H7 (cell line): ENCODE measurements at regions not wholly inside any gene's neighbourhood (a gene's known extent, or its start where the extent isn't known, plus 50 kb on each side); places are given as distances from the start of the nearest gene placed in this dataset.

Experiments
- DNase-seq: peaks from one replicate; pipeline ENCODE4 v3.0.0; 2012
- H3K27me3 ChIP-seq: 2 replicates; pipeline ENCODE4 v1.6.0; 2011; ENCODE audit warnings: mild to moderate bottlenecking, low read length; ENCODE audit not compliant: control insufficient read depth, insufficient read depth
- H3K36me3 ChIP-seq: replicated peaks from 2 replicates; pipeline ENCODE4 v1.5.1; 2011; ENCODE audit warnings: low read length; ENCODE audit not compliant: control insufficient read depth, insufficient read depth
- H3K4me3 ChIP-seq: 2 replicates; pipeline ENCODE4 v1.5.1; 2011; ENCODE audit warnings: low read depth, mild to moderate bottlenecking, control low read depth, low read length, moderate library complexity; ENCODE audit not compliant: insufficient read depth

- no peaks in the 10 kb centered on the region for H3K27me3 ChIP-seq
- DNase-seq = no peak
- H3K36me3 ChIP-seq = no peaks in the 10 kb centered on the region
- H3K4me3 ChIP-seq = no peak overlapping the region
Measured at GRCh38 chr1:216926720-216927510, 203.7 kb upstream of the ESRRG start.

GRCh38 chr1:216925962-216926625, 202.9 kb upstream of the ESRRG start:
- DNase-seq = no peak
- H3K27me3 ChIP-seq = no peaks in the 10 kb centered on the region
- no peaks in the 10 kb centered on the region for H3K36me3 ChIP-seq
- H3K4me3 ChIP-seq = no peak overlapping the region

GRCh38 chr1:216924732-216925131, 201.5 kb upstream of the ESRRG start:
- Histone ChIP-seq H3K4me3 (no peak overlapping the region), H3K36me3 (no peaks in the 10 kb centered on the region), H3K27me3 (no peaks in the 10 kb centered on the region)
- no peak for DNase-seq

DNA sequence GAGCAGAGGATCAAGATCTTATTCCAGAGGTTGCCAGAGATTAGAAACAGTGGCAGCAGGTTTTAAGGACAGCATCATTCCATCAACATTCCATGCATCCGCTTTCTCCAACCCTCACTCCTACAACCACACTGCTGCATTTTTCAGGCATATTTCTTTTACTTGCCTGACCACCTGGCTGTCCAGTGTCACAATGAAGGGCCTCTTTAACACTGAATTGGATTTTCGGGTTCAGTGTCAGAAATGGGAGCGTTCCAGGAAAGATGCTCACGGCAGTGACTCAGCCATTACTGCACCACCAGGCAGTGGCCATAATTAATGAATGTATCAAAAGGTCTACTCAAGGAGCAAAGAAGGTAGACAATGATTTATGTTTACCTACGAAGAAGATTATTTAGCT, 200.4 kb upstream of the ESRRG start:
- no peak for DNase-seq
- Histone ChIP-seq H3K4me3 (no peak overlapping the region), H3K36me3 (no peaks in the 10 kb centered on the region), H3K27me3 (no peaks in the 10 kb centered on the region)

DNA sequence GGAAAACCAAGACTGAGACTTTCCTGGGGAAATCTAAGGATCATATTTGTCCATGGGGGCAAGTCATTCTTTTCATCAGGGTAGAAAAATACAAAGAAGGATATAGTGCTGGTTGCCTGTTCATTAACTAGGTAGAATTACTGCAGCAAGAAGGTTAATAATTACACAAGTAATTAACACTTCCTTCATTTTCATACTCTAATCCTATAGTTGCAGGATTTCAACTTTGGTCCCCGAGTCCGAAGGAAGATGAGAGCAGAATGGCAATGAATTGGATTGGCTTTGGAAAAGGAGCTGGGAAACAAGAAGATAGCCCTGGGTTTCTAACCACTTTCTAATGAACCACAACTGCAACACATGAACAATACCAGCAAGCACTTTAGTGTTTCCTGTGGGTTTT, 199.2 kb upstream of the ESRRG start:
- Histone ChIP-seq H3K36me3 (no peaks in the 10 kb centered on the region), H3K27me3 (no peaks in the 10 kb centered on the region), H3K4me3 (no peak overlapping the region)
- no peak for DNase-seq

DNA sequence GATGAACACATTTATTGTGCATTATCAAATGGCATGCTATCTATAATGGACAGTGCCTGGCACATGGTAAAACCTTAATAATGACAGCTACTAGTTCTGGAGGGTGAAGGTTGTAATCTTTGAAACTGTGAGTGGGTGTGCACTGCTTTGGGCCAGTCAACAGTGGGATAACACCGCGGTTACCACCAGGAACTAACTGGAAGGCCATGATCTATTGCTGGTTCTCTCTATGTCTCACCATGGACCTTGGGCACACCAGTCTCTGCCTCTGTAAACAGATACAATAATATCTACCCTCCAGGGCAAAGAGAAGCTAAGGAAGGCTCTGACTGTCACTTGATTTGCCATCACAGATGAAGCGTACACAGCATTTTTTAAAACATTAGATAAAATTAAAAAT, 198.6 kb upstream of the ESRRG start:
- Histone ChIP-seq H3K4me3 (no peak overlapping the region), H3K36me3 (no peaks in the 10 kb centered on the region), H3K27me3 (no peaks in the 10 kb centered on the region)
- DNase-seq = no peak

DNA sequence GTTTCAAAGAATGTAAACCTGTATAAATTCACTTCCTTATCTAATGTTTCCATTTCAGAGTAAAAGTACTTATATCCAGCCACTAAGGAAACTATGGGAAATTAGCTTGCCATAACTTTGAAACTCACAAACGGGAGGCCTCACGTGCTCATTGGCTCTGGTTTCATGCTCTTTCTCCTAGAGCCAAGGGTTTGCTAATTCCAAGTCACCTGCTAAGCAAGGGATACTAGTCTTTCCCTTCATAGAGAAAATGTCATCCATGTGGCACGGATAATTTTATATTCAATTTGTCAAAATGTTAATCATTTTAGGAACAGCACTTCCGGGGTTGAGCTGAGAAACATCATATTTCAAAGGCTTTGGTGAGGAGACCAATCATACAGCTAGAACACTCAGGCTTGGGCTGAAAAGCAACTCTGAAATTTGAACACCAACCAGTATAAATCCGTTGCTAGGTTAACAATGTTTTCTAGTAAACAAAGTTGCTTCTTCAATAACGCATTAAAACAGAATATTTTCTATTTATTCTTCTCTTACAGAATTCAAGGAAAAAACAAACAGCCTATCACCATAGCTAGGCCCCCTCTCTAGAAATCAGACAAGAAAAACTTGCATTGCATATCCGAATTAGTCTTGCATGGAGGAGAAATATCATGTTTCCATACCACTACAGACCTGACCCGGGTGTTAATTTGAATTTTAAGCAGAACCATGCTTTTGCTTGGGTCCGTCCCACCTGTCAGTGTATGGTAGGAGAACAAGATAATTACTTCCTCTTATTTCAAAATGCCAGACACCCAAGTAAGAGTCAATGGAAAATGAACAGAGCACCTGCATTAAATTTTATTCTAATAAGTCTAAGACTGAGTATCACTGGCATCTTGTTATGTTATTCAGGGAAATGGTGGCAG, 196.1 kb upstream of the ESRRG start:
- no peaks in the 10 kb centered on the region for H3K27me3 ChIP-seq
- H3K36me3 ChIP-seq = no peaks in the 10 kb centered on the region
- DNase-seq = no peak
- H3K4me3 ChIP-seq = no peak overlapping the region

DNA sequence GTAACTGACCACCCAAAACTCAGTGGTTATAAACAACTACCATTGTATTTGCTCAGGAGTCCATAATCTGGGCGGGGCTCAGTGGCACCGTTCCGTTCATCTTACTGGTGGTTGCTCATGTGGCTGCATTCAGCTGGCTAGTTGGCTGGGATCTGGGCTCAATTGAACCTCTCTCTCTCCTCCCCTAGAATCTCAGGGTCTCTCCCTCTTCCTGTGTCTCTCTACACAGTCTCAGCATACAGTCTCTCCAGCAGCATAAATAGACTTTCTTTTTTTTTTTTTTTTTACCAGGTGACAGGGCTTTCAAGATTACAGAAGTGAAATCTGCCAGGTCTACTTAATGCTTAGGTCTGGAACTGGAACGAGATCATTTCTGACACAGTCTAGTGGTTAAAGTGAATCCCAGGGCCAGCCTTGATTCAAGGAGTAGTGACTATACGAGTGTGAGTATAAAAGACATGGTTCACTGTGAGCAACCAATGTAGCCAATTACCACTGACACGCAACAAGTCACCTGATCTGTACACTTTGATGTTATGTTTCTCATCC, 193.7 kb upstream of the ESRRG start:
- Histone ChIP-seq H3K4me3 (no peak overlapping the region), H3K27me3 (no peaks in the 10 kb centered on the region), H3K36me3 (no peaks in the 10 kb centered on the region)
- no peak for DNase-seq

GRCh38 chr1:216914974-216915373, 191.7 kb upstream of the ESRRG start:
- DNase-seq = no peak
- H3K4me3 ChIP-seq = no peak overlapping the region
- H3K36me3 ChIP-seq = no peaks in the 10 kb centered on the region
- no peaks in the 10 kb centered on the region for H3K27me3 ChIP-seq

- Histone ChIP-seq H3K36me3 (no peaks in the 10 kb centered on the region), H3K27me3 (no peaks in the 10 kb centered on the region), H3K4me3 (no peak overlapping the region)
- DNase-seq = no peak
Measured at GRCh38 chr1:216913976-216914375, 190.7 kb upstream of the ESRRG start.

- DNase-seq = no peak
- Histone ChIP-seq H3K27me3 (no peaks in the 10 kb centered on the region), H3K4me3 (no peak overlapping the region), H3K36me3 (no peaks in the 10 kb centered on the region)
Measured at GRCh38 chr1:216910081-216910840, 187.0 kb upstream of the ESRRG start.

DNA sequence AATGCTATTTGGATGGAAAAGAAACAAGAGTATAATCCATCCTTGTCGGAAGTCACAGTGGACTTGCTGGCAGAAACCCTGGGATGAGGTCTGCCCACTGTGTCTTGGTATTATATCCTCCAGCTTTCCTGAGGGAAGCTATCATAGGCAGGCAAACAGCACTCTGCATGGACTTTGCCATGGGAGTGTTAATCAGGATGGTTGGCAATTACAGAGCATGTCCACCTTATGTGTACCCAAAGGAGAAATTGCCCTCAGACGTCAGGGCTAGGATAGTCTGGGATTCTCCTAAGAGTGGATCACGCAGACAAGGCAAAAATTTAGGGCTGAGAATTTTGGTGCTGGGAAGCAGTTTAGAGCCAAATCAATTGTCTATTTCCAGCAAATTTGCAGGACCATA, 184.9 kb upstream of the ESRRG start:
- Histone ChIP-seq H3K4me3 (no peak overlapping the region), H3K27me3 (no peaks in the 10 kb centered on the region), H3K36me3 (no peaks in the 10 kb centered on the region)
- no peak for DNase-seq

- no peak for DNase-seq
- Histone ChIP-seq H3K27me3 (no peaks in the 10 kb centered on the region), H3K36me3 (no peaks in the 10 kb centered on the region), H3K4me3 (no peak overlapping the region)
Measured at GRCh38 chr1:216907100-216907499, 183.9 kb upstream of the ESRRG start.

DNA sequence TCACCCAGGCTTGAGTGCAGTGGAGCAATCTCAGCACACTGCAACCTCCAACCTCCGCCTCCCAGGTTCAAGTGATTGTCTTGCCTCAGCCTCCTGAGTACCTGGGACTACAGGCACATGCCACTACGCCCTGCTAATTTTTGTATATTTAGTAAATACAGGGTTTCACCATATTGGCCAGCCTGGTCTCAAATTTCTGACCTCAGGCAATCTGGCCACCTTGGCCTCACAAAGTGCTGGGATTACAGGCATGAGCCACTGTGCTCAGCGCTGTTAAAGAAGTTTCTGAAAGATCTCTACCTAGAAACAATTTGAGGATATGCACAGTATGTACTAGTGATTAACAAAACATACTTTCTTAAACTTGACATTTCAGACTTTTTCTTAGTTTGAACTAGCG, 182.6 kb upstream of the ESRRG start:
- Histone ChIP-seq H3K36me3 (no peaks in the 10 kb centered on the region), H3K27me3 (no peaks in the 10 kb centered on the region), H3K4me3 (no peak overlapping the region)
- DNase-seq = no peak
